Caco-2 (cell line): ENCODE measurements at regions not wholly inside any gene's neighbourhood (a gene's known extent, or its start where the extent isn't known, plus 50 kb on each side); places are given as distances from the start of the nearest gene placed in this dataset.
"Not testable (repeated sequence)": the region's sequence is repeated elsewhere in the genome, so short reads cannot be mapped to it uniquely, and the experiment has no call there.

Experiments used
- BruUV-seq: library from RNA; stranded (reverse); fragments of 400-500 nt; replicated peaks from 2 replicates; lab custom pipeline; 2021; lab: Mats Ljungman, UMichigan
- CTCF ChIA-PET: fragments of 300-600 bp; sonication (Branson Sonifier 250); formaldehyde crosslinking; loops from one replicate; lab custom pipeline; 2022; ENCODE audit warnings: antibody characterized with exemption; lab: Charles Lee
- POLR2A ChIA-PET: fragments of 300-600 bp; sonication (Branson Sonifier 250); formaldehyde crosslinking; loops from one replicate; lab custom pipeline; 2022; ENCODE audit warnings: antibody characterized with exemption; lab: Charles Lee
- DNase-seq, 2 experiments: peaks; one replicate each; pipeline versions ENCODE4 v3.0.0 to v3.0.0-alpha.2; 2020 to 2022
- H3K27me3 ChIP-seq: replicated peaks from 2 replicates; pipeline ENCODE4 v1.6.0; 2011; ENCODE audit warnings: low read length; ENCODE audit not compliant: control insufficient read depth, insufficient read depth
- H3K36me3 ChIP-seq: 2 replicates; pipeline ENCODE4 v1.5.1; 2011; ENCODE audit warnings: low read length; ENCODE audit not compliant: control insufficient read depth, insufficient read depth
- H3K4me1 ChIP-seq: fragments of 250-450 bp; sonication (Bioruptor Pico); 2 replicates; pipeline ENCODE4 v1.5.1; 2020; ENCODE audit warnings: mild to moderate bottlenecking
- H3K4me3 ChIP-seq: 2 replicates; pipeline ENCODE4 v1.5.1; 2011; ENCODE audit warnings: low read depth, mild to moderate bottlenecking, control low read depth, low read length
- H3K9me3 ChIP-seq: fragments of 250-450 bp; sonication (Bioruptor Pico); 2 replicates; pipeline ENCODE4 v1.5.1; 2020; ENCODE audit warnings: mild to moderate bottlenecking, moderate library complexity
- H3K27ac Mint-ChIP-seq: one replicate; pipeline ENCODE4 v1.8.0; 2022; ENCODE audit warnings: mixed read lengths; ENCODE audit not compliant: unreplicated experiment
- H3K27me3 Mint-ChIP-seq: one replicate; pipeline ENCODE4 v1.8.0; 2022; ENCODE audit warnings: mixed read lengths; ENCODE audit not compliant: insufficient read depth, unreplicated experiment
- H3K36me3 Mint-ChIP-seq: one replicate; pipeline ENCODE4 v1.8.0; 2022; ENCODE audit warnings: mild to moderate bottlenecking, mixed read lengths; ENCODE audit not compliant: insufficient read depth, unreplicated experiment
- H3K4me1 Mint-ChIP-seq: one replicate; pipeline ENCODE4 v1.8.0; 2022; ENCODE audit warnings: low read depth, mixed read lengths; ENCODE audit not compliant: unreplicated experiment
- H3K4me3 Mint-ChIP-seq: one replicate; pipeline ENCODE4 v1.8.0; 2022; ENCODE audit warnings: mild to moderate bottlenecking, moderate library complexity, mixed read lengths; ENCODE audit not compliant: unreplicated experiment
- H3K9me3 Mint-ChIP-seq: one replicate; pipeline ENCODE4 v1.8.0; 2022; ENCODE audit warnings: mixed read lengths; ENCODE audit not compliant: unreplicated experiment
- CTCF ChIP-seq, 2 experiments: fragments of 200-600 bp in 1 of 2; IDR thresholded peaks; 1 replicate in 1 of 2; 2 replicates in 1 of 2; pipeline versions ENCODE4 v1.5.1 to v1.8.0; 2011 to 2022; ENCODE audit warnings: antibody characterized with exemption in 1 of 2, control low read depth in 1 of 2, inconsistent platforms in 1 of 2, low read depth in 1 of 2, low read length in 1 of 2, mild to moderate bottlenecking in 1 of 2, moderate library complexity in 1 of 2; ENCODE audit not compliant: insufficient read depth in 1 of 2, severe bottlenecking in 1 of 2, unreplicated experiment in 1 of 2
- intact Hi-C: fragments of 100-400 bp; cut with micrococcal nuclease; formaldehyde crosslinking; loops from one replicate; pipeline ENCODE4 v1.10.0; 2022; ENCODE audit not compliant: unreplicated experiment

GRCh38 chr9:115837618-115838017, 316.0 kb upstream of the PAPPA start:
- Mint-ChIP-seq H3K27ac (no peak overlapping the region), H3K4me3 (no peak overlapping the region), H3K36me3 (no peaks in the 10 kb centered on the region), H3K4me1 (no peaks in the 10 kb centered on the region), H3K27me3 (peaks cover 12% of the 10 kb centered on the region), H3K9me3 (no peaks in the 10 kb centered on the region)
- no peak for TF ChIP-seq CTCF (IDR thresholded peaks at IDR 0.05; ENCODE audit: insufficient read depth in 1 of 2, low read depth in 1 of 2, low read length in 1 of 2, severe bottlenecking in 1 of 2, unreplicated experiment in 1 of 2)
- Histone ChIP-seq H3K4me1 (no peaks in the 10 kb centered on the region), H3K4me3 (no peak overlapping the region), H3K36me3 (no peaks in the 10 kb centered on the region), H3K9me3 (no peaks in the 10 kb centered on the region), H3K27me3 (no peaks in the 10 kb centered on the region)
- intact Hi-C loops, result no loop called here
- CTCF ChIA-PET, result no interaction called here
- DNase-seq, result no peak
- POLR2A ChIA-PET, result no interaction called here
- no TSS peak for BruUV-seq

- TF ChIP-seq CTCF (IDR thresholded peaks at IDR 0.05; ENCODE audit: insufficient read depth in 1 of 2, low read depth in 1 of 2, low read length in 1 of 2, severe bottlenecking in 1 of 2, unreplicated experiment in 1 of 2), result no peak
- no peak overlapping the region for H3K4me3 ChIP-seq
- Mint-ChIP-seq H3K4me1 (no peaks in the 10 kb centered on the region), H3K36me3 (no peaks in the 10 kb centered on the region), H3K27me3 (peaks cover 14% of the 10 kb centered on the region), H3K4me3 (no peak overlapping the region), H3K9me3 (no peaks in the 10 kb centered on the region), H3K27ac (no peak overlapping the region)
- DNase-seq, result no peak
- H3K27me3 ChIP-seq, result no peaks in the 10 kb centered on the region
- intact Hi-C loops, result no loop called here
- H3K4me1 ChIP-seq, result no peaks in the 10 kb centered on the region
- no peaks in the 10 kb centered on the region for H3K9me3 ChIP-seq
- no TSS peak for BruUV-seq
- CTCF ChIA-PET, result no interaction called here
- POLR2A ChIA-PET, result no interaction called here
- H3K36me3 ChIP-seq, result no peaks in the 10 kb centered on the region
Measured at GRCh38 chr9:115838417-115838816, 315.2 kb upstream of the PAPPA start.

- DNase-seq, H3K36me3 Mint-ChIP-seq, H3K9me3 Mint-ChIP-seq, BruUV-seq, H3K27me3 ChIP-seq, H3K9me3 ChIP-seq, H3K4me1 ChIP-seq, H3K36me3 ChIP-seq, H3K4me3 ChIP-seq, H3K4me1 Mint-ChIP-seq, H3K4me3 Mint-ChIP-seq, CTCF ChIA-PET, intact Hi-C loops, H3K27ac Mint-ChIP-seq, POLR2A ChIA-PET: not testable (repeated sequence)
- H3K27me3 Mint-ChIP-seq, result peaks cover 19% of the 10 kb centered on the region
Measured at GRCh38 chr9:115844433-115844832, 309.2 kb upstream of the PAPPA start.
